Thymus (tissue), 11 donors: ENCODE measurements at regions not wholly inside any gene's neighbourhood (a gene's known extent, or its start where the extent isn't known, plus 50 kb on each side); places are given as distances from the start of the nearest gene placed in this dataset.

Experiments used
- DNase-seq, 9 donors: peaks; one replicate each; pipeline ENCODE4 v3.0.0-alpha.2; 2013; ENCODE audit warnings: low spot score in 9 of 9, low read depth in 6 of 9, missing footprints in 1 of 9
- H3K27ac ChIP-seq, 2 donors: one replicate each; pipeline ENCODE4 v1.5.1; 2013; ENCODE audit warnings: control low read depth in 1 of 2, low read depth in 1 of 2, low read length in 1 of 2, mild to moderate bottlenecking in 1 of 2, moderate library complexity in 1 of 2
- H3K27me3 ChIP-seq, 2 donors: one replicate each; pipeline ENCODE4 v1.5.1; 2013; ENCODE audit warnings: low read length in 1 of 2; ENCODE audit not compliant: control insufficient read depth in 2 of 2, insufficient read depth in 1 of 2
- H3K36me3 ChIP-seq, 2 donors: one replicate each; pipeline ENCODE4 v1.5.1; 2013; ENCODE audit warnings: low read length in 1 of 2, mild to moderate bottlenecking in 1 of 2, moderate library complexity in 1 of 2; ENCODE audit not compliant: control insufficient read depth in 2 of 2, insufficient read depth in 2 of 2
- H3K4me1 ChIP-seq, 2 donors: one replicate each; pipeline ENCODE4 v1.5.1; 2013; ENCODE audit warnings: low read length in 2 of 2; ENCODE audit not compliant: control insufficient read depth in 2 of 2, insufficient read depth in 2 of 2
- H3K4me3 ChIP-seq, 2 donors: one replicate each; pipeline ENCODE4 v1.5.1; 2013; ENCODE audit warnings: low read length in 2 of 2, control low read depth in 1 of 2, mild to moderate bottlenecking in 1 of 2
- H3K9me3 ChIP-seq, 2 donors: one replicate each; pipeline ENCODE4 v1.5.1; 2013; ENCODE audit warnings: low read length in 1 of 2, mild to moderate bottlenecking in 1 of 2; ENCODE audit not compliant: control insufficient read depth in 2 of 2, insufficient read depth in 1 of 2
- WGBS: extraction: QIAGEN DNeasy Blood & Tissue Kit; methylation state at CpG from one replicate; pipeline ENCODE4 v1.1.7; 2013; 5-methylcytosine and 5-hydroxymethylcytosine counted together
- donor health status: healthy.

- Histone ChIP-seq H3K27me3 (no peaks in the 10 kb centered on the region), H3K4me1 (no peaks in the 10 kb centered on the region), H3K36me3 (no peaks in the 10 kb centered on the region), H3K4me3 (no peak overlapping the region), H3K27ac (no peak overlapping the region), H3K9me3 (no peaks in the 10 kb centered on the region)
- DNase-seq = no peak
- WGBS = 93% methylated on average over 2 of the region's 2 CpGs
These were observed 150.2 kb upstream of the MEOX2 start for GRCh38 chr7:15836651-15837050.

- no peaks in the 10 kb centered on the region for H3K9me3 ChIP-seq
- H3K36me3 ChIP-seq = no peaks in the 10 kb centered on the region
- no peak for DNase-seq
- H3K27me3 ChIP-seq = no peaks in the 10 kb centered on the region
- no peak overlapping the region for H3K27ac ChIP-seq
- no peak overlapping the region for H3K4me3 ChIP-seq
- 91% methylated on average over 4 of the region's 4 CpGs for WGBS
- no peaks in the 10 kb centered on the region for H3K4me1 ChIP-seq
These were observed 149.6 kb upstream of the MEOX2 start for GRCh38 chr7:15836041-15836440.

DNA sequence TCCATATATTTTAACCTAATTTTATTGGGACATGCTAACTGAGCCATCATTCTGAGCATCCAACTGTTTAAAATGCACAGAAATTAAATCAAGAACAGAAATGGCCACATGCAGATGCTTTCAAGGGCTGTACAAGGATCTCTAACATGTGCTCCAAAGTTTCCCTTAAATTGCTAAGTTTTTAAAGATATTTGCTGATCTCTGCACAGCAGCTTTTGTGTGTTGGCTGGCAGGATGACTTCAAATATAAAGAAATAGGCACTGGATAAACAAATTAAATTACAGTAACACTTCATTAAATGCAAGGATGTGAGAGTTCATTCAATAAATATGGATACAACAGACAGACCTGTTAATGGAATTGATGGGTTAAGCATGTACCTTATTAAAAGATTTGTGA, 148.0 kb upstream of the MEOX2 start:
- H3K27me3 ChIP-seq = no peaks in the 10 kb centered on the region
- no peaks in the 10 kb centered on the region for H3K9me3 ChIP-seq
- no peaks in the 10 kb centered on the region for H3K4me1 ChIP-seq
- H3K27ac ChIP-seq = no peak overlapping the region
- H3K36me3 ChIP-seq = no peaks in the 10 kb centered on the region
- no peak for DNase-seq
- H3K4me3 ChIP-seq = no peak overlapping the region

DNA sequence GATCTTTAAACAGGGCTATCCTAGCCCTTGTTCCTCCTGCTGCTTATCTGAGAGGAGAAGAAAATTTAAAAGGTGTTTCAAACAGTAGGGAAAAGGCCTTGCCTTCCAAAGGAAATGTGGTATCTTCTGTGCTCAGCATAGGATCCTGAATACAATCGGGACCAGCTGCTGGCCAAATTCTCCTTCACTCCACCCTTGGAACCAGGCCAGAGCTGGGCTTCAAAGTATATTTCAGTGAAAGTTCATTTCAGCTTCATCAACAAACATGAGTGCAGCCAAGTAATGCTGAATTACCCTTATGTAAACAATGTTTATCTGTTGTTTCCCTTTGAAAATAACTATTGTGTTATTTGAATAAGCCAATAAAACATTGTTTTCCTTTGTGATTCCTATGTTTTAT, 146.5 kb upstream of the MEOX2 start:
- H3K4me3 ChIP-seq = no peak overlapping the region
- WGBS = 85% methylated on average over 1 of the region's 1 CpG
- H3K27ac ChIP-seq = no peak overlapping the region
- no peak for DNase-seq
- H3K36me3 ChIP-seq = no peaks in the 10 kb centered on the region
- H3K4me1 ChIP-seq = no peaks in the 10 kb centered on the region
- H3K27me3 ChIP-seq = no peaks in the 10 kb centered on the region
- H3K9me3 ChIP-seq = no peaks in the 10 kb centered on the region

GRCh38 chr7:15831606-15832005, 145.1 kb upstream of the MEOX2 start:
- H3K27ac ChIP-seq = no peak overlapping the region
- no peaks in the 10 kb centered on the region for H3K27me3 ChIP-seq
- no peaks in the 10 kb centered on the region for H3K4me1 ChIP-seq
- 92% methylated on average over 3 of the region's 3 CpGs for WGBS
- DNase-seq = no peak
- H3K4me3 ChIP-seq = no peak overlapping the region
- H3K36me3 ChIP-seq = no peaks in the 10 kb centered on the region
- H3K9me3 ChIP-seq = no peaks in the 10 kb centered on the region

DNA sequence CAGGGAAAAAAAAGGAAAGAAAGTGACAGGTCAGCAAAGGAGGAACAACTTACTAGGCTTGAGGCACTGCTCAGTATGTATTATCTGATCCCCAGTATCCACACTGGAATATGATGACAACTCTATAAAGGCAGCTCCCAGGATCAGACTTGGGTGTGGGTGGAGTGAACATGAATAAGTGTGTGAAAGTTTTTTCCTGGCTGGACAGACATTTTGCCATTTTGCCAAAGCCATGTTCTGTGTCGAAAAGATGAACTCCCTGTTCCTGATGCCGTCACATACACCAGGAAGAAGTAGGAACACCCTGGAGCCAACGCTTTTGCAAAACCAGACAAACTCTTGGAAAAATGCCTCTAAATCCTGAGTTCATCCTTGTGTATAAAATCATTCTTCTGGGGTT, 143.2 kb upstream of the MEOX2 start:
- WGBS = 92% methylated on average over 3 of the region's 3 CpGs
- H3K4me3 ChIP-seq = no peak overlapping the region
- H3K4me1 ChIP-seq = no peaks in the 10 kb centered on the region
- H3K9me3 ChIP-seq = no peaks in the 10 kb centered on the region
- H3K36me3 ChIP-seq = no peaks in the 10 kb centered on the region
- H3K27me3 ChIP-seq = no peaks in the 10 kb centered on the region
- no peak overlapping the region for H3K27ac ChIP-seq
- DNase-seq = no peak

- Histone ChIP-seq H3K9me3 (no peaks in the 10 kb centered on the region), H3K4me3 (no peak overlapping the region), H3K36me3 (no peaks in the 10 kb centered on the region), H3K27me3 (no peaks in the 10 kb centered on the region), H3K4me1 (no peaks in the 10 kb centered on the region), H3K27ac (no peak overlapping the region)
- no peak for DNase-seq
- WGBS = 94% methylated on average over 3 of the region's 3 CpGs
These were observed 142.4 kb upstream of the MEOX2 start for GRCh38 chr7:15828881-15829280.

GRCh38 chr7:15821484-15822427, 135.3 kb upstream of the MEOX2 start:
- DNase-seq = no peak
- no peak overlapping the region for H3K27ac ChIP-seq
- no peaks in the 10 kb centered on the region for H3K36me3 ChIP-seq
- no peaks in the 10 kb centered on the region for H3K9me3 ChIP-seq
- WGBS = 92% methylated on average over 4 of the region's 4 CpGs
- H3K4me1 ChIP-seq = no peaks in the 10 kb centered on the region
- no peak overlapping the region for H3K4me3 ChIP-seq
- H3K27me3 ChIP-seq = no peaks in the 10 kb centered on the region

- 19% methylated on average over 4 of the region's 4 CpGs for WGBS
These were observed 133.8 kb upstream of the MEOX2 start for GRCh38 chr7:15820319-15820718.

More at GRCh38 chr7:15820319-15820718, 133.8 kb upstream of the MEOX2 start:
- Histone ChIP-seq H3K36me3 (no peaks in the 10 kb centered on the region), H3K4me1 (no peaks in the 10 kb centered on the region), H3K27me3 (no peaks in the 10 kb centered on the region), H3K27ac (no peak overlapping the region), H3K9me3 (no peaks in the 10 kb centered on the region), H3K4me3 (no peak overlapping the region)
- DNase-seq = no peak
